Stimulated activated CD8-positive, alpha-beta memory T cell treated with anti-CD3 and anti-CD28 coated beads, Interleukin-12 subunit alpha, Interleukin-12 subunit beta, amount 100 ng/mL, for 1 hour (primary cell): ENCODE measurements at regions not wholly inside any gene's neighbourhood (a gene's known extent, or its start where the extent isn't known, plus 50 kb on each side); places are given as distances from the start of the nearest gene placed in this dataset.

Source experiments
- DNase-seq: peaks from one replicate; pipeline ENCODE4 v3.0.0-alpha.2; 2020; ENCODE audit warnings: low read depth

GRCh38 chr19:33898062-33898677 is 101.5 kb downstream of the KCTD15 start:
- DNase-seq: no peak

GRCh38 chr19:33900817-33901216 is 104.1 kb downstream of the KCTD15 start:
- no peak for DNase-seq

GRCh38 chr19:33902395-33902794 is 105.7 kb downstream of the KCTD15 start:
- no peak for DNase-seq

- no peak for DNase-seq
Observed at GRCh38 chr19:33902802-33903488, 106.3 kb downstream of the KCTD15 start.

GRCh38 chr19:33903489-33903850 is 106.8 kb downstream of the KCTD15 start:
- DNase-seq: no peak

- DNase-seq: no peak
Observed at GRCh38 chr19:33904681-33905080, 108.0 kb downstream of the KCTD15 start.

- no peak for DNase-seq
Observed at GRCh38 chr19:33905473-33905936, 108.8 kb downstream of the KCTD15 start.

- no peak for DNase-seq
Observed at GRCh38 chr19:33905937-33906577, 109.4 kb downstream of the KCTD15 start.

GRCh38 chr19:33906578-33907335 is 110.1 kb downstream of the KCTD15 start:
- DNase-seq: no peak

- DNase-seq: no peak
Observed at GRCh38 chr19:33910922-33911321, 114.3 kb downstream of the KCTD15 start.

GRCh38 chr19:33914599-33914998 is 117.9 kb downstream of the KCTD15 start:
- DNase-seq: no peak

- DNase-seq: no peak
Observed at GRCh38 chr19:33916792-33917191, 120.1 kb downstream of the KCTD15 start.

GRCh38 chr19:33919291-33919690 is 122.6 kb downstream of the KCTD15 start:
- DNase-seq: no peak

GRCh38 chr19:33921165-33921564 is 124.5 kb downstream of the KCTD15 start:
- DNase-seq: no peak

GRCh38 chr19:33926306-33926705 is 129.6 kb downstream of the KCTD15 start:
- no peak for DNase-seq

- no peak for DNase-seq
Observed at GRCh38 chr19:33927789-33928457, 131.3 kb downstream of the KCTD15 start.

- DNase-seq: no peak
Observed at GRCh38 chr19:33928458-33928950, 131.8 kb downstream of the KCTD15 start.

- no peak for DNase-seq
Observed at GRCh38 chr19:33933931-33934330, 137.3 kb downstream of the KCTD15 start.

GRCh38 chr19:33938821-33939220 is 142.2 kb downstream of the KCTD15 start:
- no peak for DNase-seq

GRCh38 chr19:33941133-33941532 is 144.5 kb downstream of the KCTD15 start:
- DNase-seq: no peak

- DNase-seq: no peak
Observed at GRCh38 chr19:33946535-33947264, 150.0 kb downstream of the KCTD15 start.
